ENCODE measurements at regions not wholly inside any gene's neighbourhood (a gene's known extent, or its start where the extent isn't known, plus 50 kb on each side); places are given as distances from the start of the nearest gene placed in this dataset.
"Not testable (repeated sequence)": the region's sequence is repeated elsewhere in the genome, so short reads cannot be mapped to it uniquely, and the experiment has no call there.

DNA sequence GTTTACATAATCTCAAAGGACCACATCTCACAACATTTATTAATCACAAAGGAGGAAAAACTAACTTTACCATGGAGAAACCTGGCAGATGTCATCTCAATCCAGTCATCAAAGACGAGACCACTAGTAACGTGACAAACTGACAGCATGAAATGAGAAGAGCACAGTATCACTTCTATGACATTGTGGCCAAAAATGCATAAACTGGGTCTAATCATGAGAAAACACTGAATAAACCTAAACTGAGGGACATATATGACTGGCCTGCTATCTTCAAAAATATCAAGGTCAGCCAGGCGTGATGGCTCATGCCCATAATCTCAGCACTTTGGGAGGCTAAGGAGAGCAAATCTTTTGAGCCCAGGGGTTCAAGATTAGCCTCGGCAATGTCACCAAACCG lies 619.0 kb downstream of the CDY1 start:
- TF ChIP-seq FOXM1 (IDR thresholded peaks at IDR 0.05; ENCODE audit: low read depth, low read length); SRF (IDR thresholded peaks at IDR 0.05; ENCODE audit: low read depth in 2 of 2, low read length in 2 of 2): not testable (repeated sequence)
- TF ChIP-seq, protein P1, sequence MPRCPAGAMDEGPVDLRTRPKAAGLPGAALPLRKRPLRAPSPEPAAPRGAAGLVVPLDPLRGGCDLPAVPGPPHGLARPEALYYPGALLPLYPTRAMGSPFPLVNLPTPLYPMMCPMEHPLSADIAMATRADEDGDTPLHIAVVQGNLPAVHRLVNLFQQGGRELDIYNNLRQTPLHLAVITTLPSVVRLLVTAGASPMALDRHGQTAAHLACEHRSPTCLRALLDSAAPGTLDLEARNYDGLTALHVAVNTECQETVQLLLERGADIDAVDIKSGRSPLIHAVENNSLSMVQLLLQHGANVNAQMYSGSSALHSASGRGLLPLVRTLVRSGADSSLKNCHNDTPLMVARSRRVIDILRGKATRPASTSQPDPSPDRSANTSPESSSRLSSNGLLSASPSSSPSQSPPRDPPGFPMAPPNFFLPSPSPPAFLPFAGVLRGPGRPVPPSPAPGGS (IDR thresholded peaks at IDR 0.05; ENCODE audit: borderline replicate concordance, insufficient read depth, low read depth, low read length, poor library complexity, severe bottlenecking) = not testable (repeated sequence)

Data from GM12878 (cell line).